ENCODE measurements at regions not wholly inside any gene's neighbourhood (a gene's known extent, or its start where the extent isn't known, plus 50 kb on each side); places are given as distances from the start of the nearest gene placed in this dataset.

GRCh38 chr10:78860260-78860914 is 208.4 kb upstream of the ZMIZ1 start:
- DNase-seq (ENCODE audit: low spot score), result no peak

GRCh38 chr10:78861529-78862327 is 207.0 kb upstream of the ZMIZ1 start:
- DNase-seq (ENCODE audit: low spot score), result no peak

- no peak for DNase-seq (ENCODE audit: low spot score)
Observed at GRCh38 chr10:78862328-78862640, 206.5 kb upstream of the ZMIZ1 start.

- DNase-seq (ENCODE audit: low spot score), result no peak
Observed at GRCh38 chr10:78863140-78863905, 205.4 kb upstream of the ZMIZ1 start.

GRCh38 chr10:78863906-78864239 is 204.9 kb upstream of the ZMIZ1 start:
- DNase-seq (ENCODE audit: low spot score), result no peak

GRCh38 chr10:78864761-78865537 is 203.8 kb upstream of the ZMIZ1 start:
- no peak for DNase-seq (ENCODE audit: low spot score)

- DNase-seq (ENCODE audit: low spot score), result peak; percentile 72
Observed at GRCh38 chr10:78865538-78865875, 203.3 kb upstream of the ZMIZ1 start.

GRCh38 chr10:78865931-78866717 is 202.6 kb upstream of the ZMIZ1 start:
- no peak for DNase-seq (ENCODE audit: low spot score)

GRCh38 chr10:78866731-78867554 is 201.8 kb upstream of the ZMIZ1 start:
- DNase-seq (ENCODE audit: low spot score), result no peak

- no peak for DNase-seq (ENCODE audit: low spot score)
Observed at GRCh38 chr10:78867555-78867939, 201.2 kb upstream of the ZMIZ1 start.

- DNase-seq (ENCODE audit: low spot score), result no peak
Observed at GRCh38 chr10:78868048-78868447, 200.7 kb upstream of the ZMIZ1 start.

GRCh38 chr10:78868456-78868855 is 200.3 kb upstream of the ZMIZ1 start:
- DNase-seq (ENCODE audit: low spot score), result no peak

- DNase-seq (ENCODE audit: low spot score), result no peak
Observed at GRCh38 chr10:78868861-78869260, 199.9 kb upstream of the ZMIZ1 start.

GRCh38 chr10:78869508-78870454 is 199.0 kb upstream of the ZMIZ1 start:
- DNase-seq (ENCODE audit: low spot score), result no peak

GRCh38 chr10:78870458-78870857 is 198.3 kb upstream of the ZMIZ1 start:
- no peak for DNase-seq (ENCODE audit: low spot score)

GRCh38 chr10:78871796-78872195 is 197.0 kb upstream of the ZMIZ1 start:
- no peak for DNase-seq (ENCODE audit: low spot score)

GRCh38 chr10:78873413-78873812 is 195.4 kb upstream of the ZMIZ1 start:
- no peak for DNase-seq (ENCODE audit: low spot score)

- no peak for DNase-seq (ENCODE audit: low spot score)
Observed at GRCh38 chr10:78875331-78875877, 193.4 kb upstream of the ZMIZ1 start.

- DNase-seq (ENCODE audit: low spot score), result no peak
Observed at GRCh38 chr10:78875932-78876331, 192.8 kb upstream of the ZMIZ1 start.
